Mesothelial cell of epicardium (in vitro differentiated cells): ENCODE measurements at regions not wholly inside any gene's neighbourhood (a gene's known extent, or its start where the extent isn't known, plus 50 kb on each side); places are given as distances from the start of the nearest gene placed in this dataset.

ENCODE experiments used
- DNase-seq, 2 experiments: peaks; one replicate each; pipeline ENCODE4 v3.0.0; 2021; ENCODE audit warnings: low spot score in 2 of 2; ENCODE audit not compliant: unreplicated experiment in 2 of 2
- H3K27ac Mint-ChIP-seq: 2 replicates; pipeline ENCODE4 v1.8.0; 2021; ENCODE audit warnings: mixed read lengths
- H3K27me3 Mint-ChIP-seq: 2 replicates; pipeline ENCODE4 v1.8.0; 2021; ENCODE audit warnings: low read depth, mixed read lengths
- H3K36me3 Mint-ChIP-seq: 2 replicates; pipeline ENCODE4 v1.8.0; 2021; ENCODE audit warnings: mixed read lengths
- H3K4me1 Mint-ChIP-seq: 2 replicates; pipeline ENCODE4 v1.8.0; 2021; ENCODE audit warnings: mixed read lengths
- H3K4me3 Mint-ChIP-seq: 2 replicates; pipeline ENCODE4 v1.8.0; 2021; ENCODE audit warnings: mild to moderate bottlenecking, moderate library complexity, mixed read lengths
- H3K9me3 Mint-ChIP-seq: 2 replicates; pipeline ENCODE4 v1.8.0; 2021; ENCODE audit warnings: mixed read lengths
- TF ChIP-seq, protein P1 (sequence below): fragments of 200-600 bp; sonication (generic); IDR thresholded peaks from one replicate; pipeline ENCODE4 v1.5.0; 2021; ENCODE audit warnings: antibody characterized with exemption; ENCODE audit not compliant: unreplicated experiment

DNA sequence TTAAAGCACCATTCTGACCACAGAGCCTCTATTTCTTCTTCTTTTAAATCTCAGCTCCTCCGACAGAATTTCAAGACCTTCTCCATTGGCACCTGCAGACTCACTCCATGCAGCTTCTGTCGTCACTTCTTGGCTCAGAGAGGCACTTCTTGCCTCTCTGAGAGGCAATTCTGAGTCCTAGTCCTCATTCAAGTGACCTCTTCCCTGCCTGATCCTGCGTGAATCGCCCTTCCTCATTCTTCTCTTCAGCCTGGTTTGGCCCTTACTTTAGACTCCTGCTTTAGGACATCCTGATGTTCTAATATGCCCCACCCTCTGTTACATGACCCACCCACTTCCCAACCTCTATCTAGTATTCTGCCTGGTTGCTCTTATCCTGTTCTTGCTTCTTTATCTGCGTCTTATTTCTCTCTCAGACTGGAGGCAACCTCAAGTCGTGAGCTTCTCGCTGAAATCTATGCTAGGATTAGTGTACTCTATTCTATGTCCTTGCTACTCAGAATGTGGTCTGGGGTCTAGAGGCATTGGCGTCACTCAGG, 55.6 kb upstream of the CISTR start:
- H3K27ac Mint-ChIP-seq: no peak overlapping the region
- no peaks in the 10 kb centered on the region for H3K9me3 Mint-ChIP-seq
- TF ChIP-seq, protein P1, sequence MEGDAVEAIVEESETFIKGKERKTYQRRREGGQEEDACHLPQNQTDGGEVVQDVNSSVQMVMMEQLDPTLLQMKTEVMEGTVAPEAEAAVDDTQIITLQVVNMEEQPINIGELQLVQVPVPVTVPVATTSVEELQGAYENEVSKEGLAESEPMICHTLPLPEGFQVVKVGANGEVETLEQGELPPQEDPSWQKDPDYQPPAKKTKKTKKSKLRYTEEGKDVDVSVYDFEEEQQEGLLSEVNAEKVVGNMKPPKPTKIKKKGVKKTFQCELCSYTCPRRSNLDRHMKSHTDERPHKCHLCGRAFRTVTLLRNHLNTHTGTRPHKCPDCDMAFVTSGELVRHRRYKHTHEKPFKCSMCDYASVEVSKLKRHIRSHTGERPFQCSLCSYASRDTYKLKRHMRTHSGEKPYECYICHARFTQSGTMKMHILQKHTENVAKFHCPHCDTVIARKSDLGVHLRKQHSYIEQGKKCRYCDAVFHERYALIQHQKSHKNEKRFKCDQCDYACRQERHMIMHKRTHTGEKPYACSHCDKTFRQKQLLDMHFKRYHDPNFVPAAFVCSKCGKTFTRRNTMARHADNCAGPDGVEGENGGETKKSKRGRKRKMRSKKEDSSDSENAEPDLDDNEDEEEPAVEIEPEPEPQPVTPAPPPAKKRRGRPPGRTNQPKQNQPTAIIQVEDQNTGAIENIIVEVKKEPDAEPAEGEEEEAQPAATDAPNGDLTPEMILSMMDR: no peak
- H3K27me3 Mint-ChIP-seq: peaks cover 36% of the 10 kb centered on the region
- DNase-seq: no peak
- H3K4me3 Mint-ChIP-seq: no peak overlapping the region
- no peaks in the 10 kb centered on the region for H3K36me3 Mint-ChIP-seq
- H3K4me1 Mint-ChIP-seq: peaks cover 7% of the 10 kb centered on the region

- peaks cover 7% of the 10 kb centered on the region for H3K4me1 Mint-ChIP-seq
These were observed 56.4 kb upstream of the CISTR start for GRCh38 chr12:53808023-53808705.

DNA sequence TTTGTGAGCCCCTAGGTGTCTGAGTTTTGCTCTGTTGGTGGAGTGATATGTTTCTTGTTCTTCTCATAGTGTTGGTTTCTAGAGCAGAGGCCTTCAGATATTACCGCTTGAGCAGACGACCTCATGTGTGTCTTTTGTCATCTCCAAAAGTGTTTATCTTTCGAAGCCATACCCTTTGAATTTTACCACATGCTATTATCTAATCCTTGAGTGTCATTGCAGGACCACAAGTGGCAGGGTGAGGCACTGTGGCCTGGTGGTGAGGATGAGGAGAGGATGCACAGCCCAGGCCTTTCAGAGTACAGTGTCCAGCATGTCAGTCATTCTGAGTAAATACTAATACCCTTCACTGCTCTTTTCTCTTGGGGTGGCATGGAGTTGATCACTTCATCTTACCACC, 57.2 kb upstream of the CISTR start:
- DNase-seq: no peak
- no peaks in the 10 kb centered on the region for H3K36me3 Mint-ChIP-seq
- TF ChIP-seq, protein P1: no peak
- peaks cover 19% of the 10 kb centered on the region for H3K27me3 Mint-ChIP-seq
- H3K9me3 Mint-ChIP-seq: no peaks in the 10 kb centered on the region
- H3K4me1 Mint-ChIP-seq: peaks cover 7% of the 10 kb centered on the region
- no peak overlapping the region for H3K27ac Mint-ChIP-seq
- no peak overlapping the region for H3K4me3 Mint-ChIP-seq

More at GRCh38 chr12:53808023-53808705, 56.4 kb upstream of the CISTR start:
- Mint-ChIP-seq H3K4me3 (no peak overlapping the region), H3K9me3 (no peaks in the 10 kb centered on the region), H3K27me3 (peaks cover 28% of the 10 kb centered on the region), H3K36me3 (no peaks in the 10 kb centered on the region), H3K27ac (no peak overlapping the region)
- TF ChIP-seq, protein P1: no peak
- no peak for DNase-seq

- H3K9me3 Mint-ChIP-seq: no peaks in the 10 kb centered on the region
These were observed 59.2 kb upstream of the CISTR start for GRCh38 chr12:53810950-53811349.

GRCh38 chr12:53811606-53812005, 59.8 kb upstream of the CISTR start:
- Mint-ChIP-seq H3K36me3 (no peaks in the 10 kb centered on the region), H3K27me3 (peaks cover 12% of the 10 kb centered on the region), H3K9me3 (no peaks in the 10 kb centered on the region), H3K4me3 (no peak overlapping the region), H3K4me1 (peaks cover 2% of the 10 kb centered on the region), H3K27ac (no peak overlapping the region)
- TF ChIP-seq, protein P1: no peak
- DNase-seq: no peak

More at GRCh38 chr12:53810950-53811349, 59.2 kb upstream of the CISTR start:
- no peak for DNase-seq
- peaks cover 7% of the 10 kb centered on the region for H3K4me1 Mint-ChIP-seq
- no peak overlapping the region for H3K27ac Mint-ChIP-seq
- no peak overlapping the region for H3K4me3 Mint-ChIP-seq
- peaks cover 12% of the 10 kb centered on the region for H3K27me3 Mint-ChIP-seq
- H3K36me3 Mint-ChIP-seq: no peaks in the 10 kb centered on the region
- TF ChIP-seq, protein P1: no peak
